ENCODE measurements at regions not wholly inside any gene's neighbourhood (a gene's known extent, or its start where the extent isn't known, plus 50 kb on each side); places are given as distances from the start of the nearest gene placed in this dataset.

- Histone ChIP-seq H3K9ac (ENCODE audit: low read depth in 1 of 2, low read length in 2 of 2) (no peak overlapping the region), H3K27me3 (ENCODE audit: control insufficient read depth in 4 of 4, insufficient read depth in 4 of 4, low read length in 3 of 4) (no peaks in the 10 kb centered on the region), H3K36me3 (ENCODE audit: control insufficient read depth in 4 of 4, insufficient read depth in 3 of 4, low read depth in 1 of 4, low read length in 3 of 4) (no peaks in the 10 kb centered on the region), H3K4me3 (ENCODE audit: low read depth in 1 of 3, low read length in 3 of 3) (no peak overlapping the region), H3K4me1 (ENCODE audit: control insufficient read depth in 4 of 4, insufficient read depth in 4 of 4, low read length in 3 of 4) (peaks cover 2 to 11% (median 4%) of the 10 kb centered on the region in 4 donors), H3K27ac (ENCODE audit: low read depth in 1 of 2, low read length in 2 of 2) (peak overlapping the region in 1 of 2 donors; percentile 57), H3K9me3 (ENCODE audit: control insufficient read depth in 4 of 4, low read length in 3 of 4) (no peaks in the 10 kb centered on the region)
- peak; percentile 72 for DNase-seq (ENCODE audit: low spot score)
- WGBS, result 10% methylated on average over 3 of the region's 3 CpGs
- TF ChIP-seq RXRA (IDR thresholded peaks at IDR 0.05), result peak; percentile 26 to 95
- TF ChIP-seq NR2F2 (IDR thresholded peaks at IDR 0.05), result no peak
- TF ChIP-seq YY1 (IDR thresholded peaks at IDR 0.05), result peak; percentile 82
- peak; percentile 72 for TF ChIP-seq REST (IDR thresholded peaks at IDR 0.05)
- TF ChIP-seq CTCF (IDR thresholded peaks at IDR 0.05; ENCODE audit: low read depth, low read length, missing input control), result no peak
- peak; percentile 41 for TF ChIP-seq ATF3 (IDR thresholded peaks at IDR 0.05)
- no peak for TF ChIP-seq HNF4G (IDR thresholded peaks at IDR 0.05)
- peak; percentile 86 to 99 for TF ChIP-seq JUND (IDR thresholded peaks at IDR 0.05)
- TF ChIP-seq FOXA2 (IDR thresholded peaks at IDR 0.05), result peak; percentile 43
- peak; percentile 70 for TF ChIP-seq MAX (IDR thresholded peaks at IDR 0.05)
- TF ChIP-seq GABPA (IDR thresholded peaks at IDR 0.05 in 1 of 2, conservative IDR thresholded peaks at IDR 0.05 in 1 of 2), result no peak
- peak in 1 of 2 donors; percentile 40 for TF ChIP-seq RAD21 (IDR thresholded peaks at IDR 0.05)
- TF ChIP-seq EGR1 (IDR thresholded peaks at IDR 0.05; ENCODE audit: low read depth in 2 of 2), result peak in 1 of 2 donors; percentile 23
- TF ChIP-seq FOXA1 (IDR thresholded peaks at IDR 0.05), result peak; percentile 67
- TF ChIP-seq TAF1 (conservative IDR thresholded peaks at IDR 0.05), result no peak
- TF ChIP-seq HNF4A (conservative IDR thresholded peaks at IDR 0.05), result peak in 1 of 2 donors; percentile 86
- TF ChIP-seq ZBTB33 (IDR thresholded peaks at IDR 0.05), result peak; percentile 81
- TF ChIP-seq SP1 (IDR thresholded peaks at IDR 0.05), result no peak
Measured at GRCh38 chr4:99723612-99724011, 66.0 kb upstream of the C4orf54 start.
